ENCODE measurements at regions not wholly inside any gene's neighbourhood (a gene's known extent, or its start where the extent isn't known, plus 50 kb on each side); places are given as distances from the start of the nearest gene placed in this dataset.

- Histone ChIP-seq H3K36me3 (ENCODE audit: low read depth, low read length) (no peaks in the 10 kb centered on the region), H3K4me3 (ENCODE audit: low read length) (no peak overlapping the region), H3K27ac (ENCODE audit: low read length) (no peak overlapping the region), H3K9ac (ENCODE audit: low read length) (no peak overlapping the region), H3K9me2 (replicated peaks; ENCODE audit: low read length) (no peaks in the 10 kb centered on the region), H3K27me3 (ENCODE audit: low read length) (peaks cover 50% of the 10 kb centered on the region), H2AFZ (ENCODE audit: low read length) (no peak overlapping the region), H3K4me2 (ENCODE audit: low read length) (no peak overlapping the region), H3K4me1 (ENCODE audit: insufficient read depth, low read length) (no peaks in the 10 kb centered on the region), H4K20me1 (ENCODE audit: low read length) (no peaks in the 10 kb centered on the region), H3K79me2 (ENCODE audit: low read length) (no peaks in the 10 kb centered on the region), H3F3A (ENCODE audit: low read length, unreplicated experiment) (no peaks in the 10 kb centered on the region), H3K9me3 (ENCODE audit: low read length) (no peaks in the 10 kb centered on the region)
- POLR2A ChIA-PET (ENCODE audit: unreplicated experiment): no interaction called here
- ATAC-seq (no peak), DNase-seq (no peak)
- CTCF ChIA-PET: no interaction called here
- no TSS peak for BruUV-seq (replicated peaks)
- intact Hi-C loops (cut with micrococcal nuclease): no loop called here
- TF ChIP-seq EZH2 (IDR thresholded peaks at IDR 0.05; ENCODE audit: low read length, unreplicated experiment): no peak
Observed at GRCh38 chr9:99358668-99359067, 136.6 kb downstream of the SEC61B start.

- H3K4me2 ChIP-seq (ENCODE audit: low read length): no peak overlapping the region
- no peaks in the 10 kb centered on the region for H3K36me3 ChIP-seq (ENCODE audit: low read depth, low read length)
- H3K9me3 ChIP-seq (ENCODE audit: low read length): no peaks in the 10 kb centered on the region
- no peak overlapping the region for H3K9ac ChIP-seq (ENCODE audit: low read length)
- no peak overlapping the region for H2AFZ ChIP-seq (ENCODE audit: low read length)
- no TSS peak for BruUV-seq (replicated peaks)
- no peak overlapping the region for H3K27ac ChIP-seq (ENCODE audit: low read length)
- H3F3A ChIP-seq (ENCODE audit: low read length, unreplicated experiment): no peaks in the 10 kb centered on the region
- no peaks in the 10 kb centered on the region for H3K9me2 ChIP-seq (replicated peaks; ENCODE audit: low read length)
- intact Hi-C loops (cut with micrococcal nuclease): no loop called here
- DNase-seq (no peak), ATAC-seq (no peak)
- peaks cover 50% of the 10 kb centered on the region for H3K27me3 ChIP-seq (ENCODE audit: low read length)
- ChIA-PET POLR2A (ENCODE audit: unreplicated experiment) (no interaction called here), CTCF (no interaction called here)
- no peak overlapping the region for H3K4me3 ChIP-seq (ENCODE audit: low read length)
- H3K4me1 ChIP-seq (ENCODE audit: insufficient read depth, low read length): no peaks in the 10 kb centered on the region
- TF ChIP-seq CTCF (conservative IDR thresholded peaks at IDR 0.05; ENCODE audit: low read depth, low read length): no peak
- no peak for TF ChIP-seq EZH2phosphoT487 (IDR thresholded peaks at IDR 0.05; ENCODE audit: borderline replicate concordance, low read length)
- TF ChIP-seq EZH2 (IDR thresholded peaks at IDR 0.05; ENCODE audit: low read length, unreplicated experiment): no peak
- no peaks in the 10 kb centered on the region for H3K79me2 ChIP-seq (ENCODE audit: low read length)
- H4K20me1 ChIP-seq (ENCODE audit: low read length): no peaks in the 10 kb centered on the region
Observed at GRCh38 chr9:99359336-99359735, 137.3 kb downstream of the SEC61B start.

GRCh38 chr9:99360026-99360425 is 137.9 kb downstream of the SEC61B start:
- Histone ChIP-seq H3K79me2 (ENCODE audit: low read length) (no peaks in the 10 kb centered on the region), H4K20me1 (ENCODE audit: low read length) (no peaks in the 10 kb centered on the region), H3K9me2 (replicated peaks; ENCODE audit: low read length) (no peaks in the 10 kb centered on the region), H3K27me3 (ENCODE audit: low read length) (peaks cover 50% of the 10 kb centered on the region), H3K4me1 (ENCODE audit: insufficient read depth, low read length) (peaks cover 2% of the 10 kb centered on the region; the same call in 1 of the 2 replicates), H3K9me3 (ENCODE audit: low read length) (no peaks in the 10 kb centered on the region), H3F3A (ENCODE audit: low read length, unreplicated experiment) (no peaks in the 10 kb centered on the region), H3K4me2 (ENCODE audit: low read length) (no peak overlapping the region), H3K36me3 (ENCODE audit: low read depth, low read length) (no peaks in the 10 kb centered on the region), H3K27ac (ENCODE audit: low read length) (no peak overlapping the region), H2AFZ (ENCODE audit: low read length) (no peak overlapping the region), H3K4me3 (ENCODE audit: low read length) (no peak overlapping the region), H3K9ac (ENCODE audit: low read length) (no peak overlapping the region)
- no peak for TF ChIP-seq CTCF (conservative IDR thresholded peaks at IDR 0.05; ENCODE audit: low read depth, low read length)
- no peak for TF ChIP-seq EZH2 (IDR thresholded peaks at IDR 0.05; ENCODE audit: low read length, unreplicated experiment)
- TF ChIP-seq EZH2phosphoT487 (IDR thresholded peaks at IDR 0.05; ENCODE audit: borderline replicate concordance, low read length): no peak
- BruUV-seq (replicated peaks): no TSS peak
- DNase-seq (no peak), ATAC-seq (no peak)
- CTCF ChIA-PET: no interaction called here
- POLR2A ChIA-PET (ENCODE audit: unreplicated experiment): no interaction called here
- intact Hi-C loops (cut with micrococcal nuclease): no loop called here

Measured in PC-3 (cell line).